ENCODE measurements at regions not wholly inside any gene's neighbourhood (a gene's known extent, or its start where the extent isn't known, plus 50 kb on each side); places are given as distances from the start of the nearest gene placed in this dataset.

- in situ Hi-C loops (cut with HindIII; ENCODE audit: low sequenced_read_pairs), result no loop called here
These were observed 121.3 kb downstream of the RPLP1 start for GRCh38 chr15:69573815-69574475.

GRCh38 chr15:69574506-69574905 is 121.9 kb downstream of the RPLP1 start:
- in situ Hi-C loops (cut with HindIII; ENCODE audit: low sequenced_read_pairs), result no loop called here

GRCh38 chr15:69575387-69575786 is 122.8 kb downstream of the RPLP1 start:
- in situ Hi-C loops (cut with HindIII; ENCODE audit: low sequenced_read_pairs), result no loop called here

GRCh38 chr15:69576035-69576526 is 123.5 kb downstream of the RPLP1 start:
- in situ Hi-C loops (cut with HindIII; ENCODE audit: low sequenced_read_pairs), result no loop called here

- in situ Hi-C loops (cut with HindIII; ENCODE audit: low sequenced_read_pairs), result no loop called here
These were observed 124.3 kb downstream of the RPLP1 start for GRCh38 chr15:69576948-69577351.

GRCh38 chr15:69577397-69577796 is 124.8 kb downstream of the RPLP1 start:
- in situ Hi-C loops (cut with HindIII; ENCODE audit: low sequenced_read_pairs), result no loop called here

GRCh38 chr15:69578252-69578651 is 125.6 kb downstream of the RPLP1 start:
- in situ Hi-C loops (cut with HindIII; ENCODE audit: low sequenced_read_pairs), result no loop called here

- in situ Hi-C loops (cut with HindIII; ENCODE audit: low sequenced_read_pairs), result no loop called here
These were observed 126.4 kb downstream of the RPLP1 start for GRCh38 chr15:69578787-69579583.

GRCh38 chr15:69579950-69580618 is 127.5 kb downstream of the RPLP1 start:
- in situ Hi-C loops (cut with HindIII; ENCODE audit: low sequenced_read_pairs), result no loop called here

- in situ Hi-C loops (cut with HindIII; ENCODE audit: low sequenced_read_pairs), result no loop called here
These were observed 131.0 kb downstream of the RPLP1 start for GRCh38 chr15:69583626-69584025.

GRCh38 chr15:69585937-69586336 is 133.3 kb downstream of the RPLP1 start:
- in situ Hi-C loops (cut with HindIII; ENCODE audit: low sequenced_read_pairs), result no loop called here

GRCh38 chr15:69586721-69587120 is 134.1 kb downstream of the RPLP1 start:
- in situ Hi-C loops (cut with HindIII; ENCODE audit: low sequenced_read_pairs), result no loop called here

GRCh38 chr15:69587723-69588426 is 135.3 kb downstream of the RPLP1 start:
- in situ Hi-C loops (cut with HindIII; ENCODE audit: low sequenced_read_pairs), result no loop called here

GRCh38 chr15:69590201-69590710 is 137.6 kb downstream of the RPLP1 start:
- in situ Hi-C loops (cut with HindIII; ENCODE audit: low sequenced_read_pairs), result no loop called here

GRCh38 chr15:69590932-69591524 is 138.4 kb downstream of the RPLP1 start:
- in situ Hi-C loops (cut with HindIII; ENCODE audit: low sequenced_read_pairs), result no loop called here

GRCh38 chr15:69591905-69592508 is 139.4 kb downstream of the RPLP1 start:
- in situ Hi-C loops (cut with HindIII; ENCODE audit: low sequenced_read_pairs), result no loop called here

GRCh38 chr15:69592954-69593353 is 140.3 kb downstream of the RPLP1 start:
- in situ Hi-C loops (cut with HindIII; ENCODE audit: low sequenced_read_pairs), result no loop called here

- in situ Hi-C loops (cut with HindIII; ENCODE audit: low sequenced_read_pairs), result no loop called here
These were observed 140.9 kb downstream of the RPLP1 start for GRCh38 chr15:69593488-69593887.

GRCh38 chr15:69593981-69594966 is 141.7 kb downstream of the RPLP1 start:
- in situ Hi-C loops (cut with HindIII; ENCODE audit: low sequenced_read_pairs), result no loop called here
